ENCODE measurements at regions not wholly inside any gene's neighbourhood (a gene's known extent, or its start where the extent isn't known, plus 50 kb on each side); places are given as distances from the start of the nearest gene placed in this dataset.

DNA sequence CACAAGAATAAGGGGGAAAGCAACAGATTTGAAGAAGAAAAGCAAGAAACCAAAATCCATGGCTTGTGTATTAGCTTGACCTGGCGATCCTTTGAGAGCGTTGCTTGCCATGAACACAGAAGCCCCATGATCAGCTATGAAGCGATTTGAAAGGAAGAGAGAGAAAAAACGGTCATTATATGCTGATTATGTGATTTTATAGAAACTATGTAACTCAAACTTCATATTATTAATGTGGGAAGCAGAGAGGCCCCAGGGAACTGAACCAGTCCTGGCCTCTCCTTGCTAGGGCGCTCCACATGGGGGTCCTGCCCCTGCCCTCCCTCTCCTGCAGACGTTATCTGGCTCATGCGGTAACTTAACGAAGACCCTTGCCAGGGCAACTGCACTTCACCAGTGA is 306.1 kb upstream of the ADARB2 start (continued):
- TF ChIP-seq, protein P1, sequence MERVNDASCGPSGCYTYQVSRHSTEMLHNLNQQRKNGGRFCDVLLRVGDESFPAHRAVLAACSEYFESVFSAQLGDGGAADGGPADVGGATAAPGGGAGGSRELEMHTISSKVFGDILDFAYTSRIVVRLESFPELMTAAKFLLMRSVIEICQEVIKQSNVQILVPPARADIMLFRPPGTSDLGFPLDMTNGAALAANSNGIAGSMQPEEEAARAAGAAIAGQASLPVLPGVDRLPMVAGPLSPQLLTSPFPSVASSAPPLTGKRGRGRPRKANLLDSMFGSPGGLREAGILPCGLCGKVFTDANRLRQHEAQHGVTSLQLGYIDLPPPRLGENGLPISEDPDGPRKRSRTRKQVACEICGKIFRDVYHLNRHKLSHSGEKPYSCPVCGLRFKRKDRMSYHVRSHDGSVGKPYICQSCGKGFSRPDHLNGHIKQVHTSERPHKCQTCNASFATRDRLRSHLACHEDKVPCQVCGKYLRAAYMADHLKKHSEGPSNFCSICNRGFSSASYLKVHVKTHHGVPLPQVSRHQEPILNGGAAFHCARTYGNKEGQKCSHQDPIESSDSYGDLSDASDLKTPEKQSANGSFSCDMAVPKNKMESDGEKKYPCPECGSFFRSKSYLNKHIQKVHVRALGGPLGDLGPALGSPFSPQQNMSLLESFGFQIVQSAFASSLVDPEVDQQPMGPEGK (tag by site-specific recombination; IDR thresholded peaks at IDR 0.05) = no peak
- TF ChIP-seq PRDM1 (tag by site-specific recombination; IDR thresholded peaks at IDR 0.05) (no peak), FEZF1 (tag by site-specific recombination; IDR thresholded peaks at IDR 0.05) (no peak), ZBTB48 (tag by site-specific recombination; IDR thresholded peaks at IDR 0.05) (no peak), ZNF843 (tag by site-specific recombination; IDR thresholded peaks at IDR 0.05) (no peak), SP3 (tag by site-specific recombination; IDR thresholded peaks at IDR 0.05) (no peak), ZNF747 (tag by site-specific recombination; IDR thresholded peaks at IDR 0.05) (no peak)

DNA sequence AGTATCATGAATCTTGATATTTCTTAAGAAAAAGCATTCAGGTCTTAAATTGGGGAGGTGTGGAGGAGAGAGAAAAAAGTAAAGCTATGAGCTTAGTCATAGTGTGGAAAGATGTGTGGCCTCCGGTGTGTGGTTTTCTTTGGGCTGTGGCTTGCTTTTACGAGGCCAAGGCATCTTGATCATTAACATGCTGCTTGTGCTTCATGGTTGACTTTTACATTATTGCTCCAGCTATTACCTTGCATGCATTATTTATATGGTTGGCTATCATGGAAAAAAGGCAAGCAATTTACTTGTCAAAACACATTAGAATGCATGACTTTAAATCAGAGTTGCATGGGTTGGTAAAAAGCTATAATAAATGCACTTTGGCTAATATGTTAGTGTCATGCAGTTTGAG is 300.7 kb upstream of the ADARB2 start:
- CTCF ChIA-PET = no interaction called here
- POLR2A ChIA-PET = no interaction called here
- TF ChIP-seq OSR2 (tag by site-specific recombination; IDR thresholded peaks at IDR 0.05) = no peak
- TF ChIP-seq ZNF785 (tag by site-specific recombination; IDR thresholded peaks at IDR 0.05) = no peak
- TF ChIP-seq RBAK (tag by site-specific recombination; IDR thresholded peaks at IDR 0.05) = no peak
- no peak for TF ChIP-seq SP3 (tag by site-specific recombination; IDR thresholded peaks at IDR 0.05)
- no peak for TF ChIP-seq SP2 (tag by site-specific recombination; IDR thresholded peaks at IDR 0.05)
- TF ChIP-seq ZNF561 (tag by site-specific recombination; IDR thresholded peaks at IDR 0.05; ENCODE audit: borderline replicate concordance) = no peak
- no peak for TF ChIP-seq ZNF510 (tag by site-specific recombination; IDR thresholded peaks at IDR 0.05; ENCODE audit: insufficient replicate concordance)
- no peak for TF ChIP-seq HOXA7 (CRISPR knock-in tag; IDR thresholded peaks at IDR 0.05; ENCODE audit: borderline replicate concordance)
- TF ChIP-seq, protein P2, sequence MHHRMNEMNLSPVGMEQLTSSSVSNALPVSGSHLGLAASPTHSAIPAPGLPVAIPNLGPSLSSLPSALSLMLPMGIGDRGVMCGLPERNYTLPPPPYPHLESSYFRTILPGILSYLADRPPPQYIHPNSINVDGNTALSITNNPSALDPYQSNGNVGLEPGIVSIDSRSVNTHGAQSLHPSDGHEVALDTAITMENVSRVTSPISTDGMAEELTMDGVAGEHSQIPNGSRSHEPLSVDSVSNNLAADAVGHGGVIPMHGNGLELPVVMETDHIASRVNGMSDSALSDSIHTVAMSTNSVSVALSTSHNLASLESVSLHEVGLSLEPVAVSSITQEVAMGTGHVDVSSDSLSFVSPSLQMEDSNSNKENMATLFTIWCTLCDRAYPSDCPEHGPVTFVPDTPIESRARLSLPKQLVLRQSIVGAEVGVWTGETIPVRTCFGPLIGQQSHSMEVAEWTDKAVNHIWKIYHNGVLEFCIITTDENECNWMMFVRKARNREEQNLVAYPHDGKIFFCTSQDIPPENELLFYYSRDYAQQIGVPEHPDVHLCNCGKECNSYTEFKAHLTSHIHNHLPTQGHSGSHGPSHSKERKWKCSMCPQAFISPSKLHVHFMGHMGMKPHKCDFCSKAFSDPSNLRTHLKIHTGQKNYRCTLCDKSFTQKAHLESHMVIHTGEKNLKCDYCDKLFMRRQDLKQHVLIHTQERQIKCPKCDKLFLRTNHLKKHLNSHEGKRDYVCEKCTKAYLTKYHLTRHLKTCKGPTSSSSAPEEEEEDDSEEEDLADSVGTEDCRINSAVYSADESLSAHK (tag by site-specific recombination; IDR thresholded peaks at IDR 0.05) = no peak
- TF ChIP-seq ZNF639 (tag by site-specific recombination; IDR thresholded peaks at IDR 0.05) = no peak
- TF ChIP-seq ZNF549 (tag by site-specific recombination; IDR thresholded peaks at IDR 0.05) = no peak
- TF ChIP-seq MYNN (tag by site-specific recombination; IDR thresholded peaks at IDR 0.05; ENCODE audit: borderline replicate concordance) = no peak
- no peak for TF ChIP-seq INSM2 (tag by site-specific recombination; IDR thresholded peaks at IDR 0.05)
- TF ChIP-seq ZBTB11 (tag by site-specific recombination; conservative IDR thresholded peaks at IDR 0.05; ENCODE audit: low read depth) = no peak
- TF ChIP-seq ZNF513 (tag by site-specific recombination; IDR thresholded peaks at IDR 0.05) = no peak
- no peak for TF ChIP-seq ZNF747 (tag by site-specific recombination; IDR thresholded peaks at IDR 0.05)
- no peak for TF ChIP-seq ZNF629 (tag by site-specific recombination; IDR thresholded peaks at IDR 0.05)
- TF ChIP-seq ZNF23 (tag by site-specific recombination; IDR thresholded peaks at IDR 0.05; ENCODE audit: borderline replicate concordance) = no peak
- no peak for TF ChIP-seq ZBTB6 (tag by site-specific recombination; IDR thresholded peaks at IDR 0.05)

More for the DNA sequence above, 300.7 kb upstream of the ADARB2 start:
- H3K27ac ChIP-seq (ENCODE audit: extremely low read depth, low read depth, low read length) = no peak overlapping the region
- no peak overlapping the region for H3K4me3 ChIP-seq (ENCODE audit: low read depth, low read length)
- no peaks in the 10 kb centered on the region for H3K9me3 ChIP-seq (ENCODE audit: control insufficient read depth, insufficient read depth, low read depth, low read length)
- H3K4me1 ChIP-seq (ENCODE audit: control insufficient read depth, insufficient read depth, low read length) = no peaks in the 10 kb centered on the region
- no peaks in the 10 kb centered on the region for H3K36me3 ChIP-seq (ENCODE audit: control insufficient read depth in 2 of 2, insufficient read depth in 1 of 2, low read length in 2 of 2)
